ENCODE measurements at regions not wholly inside any gene's neighbourhood (a gene's known extent, or its start where the extent isn't known, plus 50 kb on each side); places are given as distances from the start of the nearest gene placed in this dataset.

GRCh38 chr10:21159669-21160068 lies 262.6 kb upstream of the NEBL start:
- H3K4me3 ChIP-seq (ENCODE audit: low read length) = no peak overlapping the region
- no peak for TF ChIP-seq CTCF (conservative IDR thresholded peaks at IDR 0.05; ENCODE audit: low read depth, low read length)
- DNase-seq (ENCODE audit: low read depth) = no peak

GRCh38 chr10:21158301-21158700 lies 261.2 kb upstream of the NEBL start:
- no peak for TF ChIP-seq CTCF (conservative IDR thresholded peaks at IDR 0.05; ENCODE audit: low read depth, low read length)
- H3K4me3 ChIP-seq (ENCODE audit: low read length) = no peak overlapping the region
- no peak for DNase-seq (ENCODE audit: low read depth)

- no peak for DNase-seq (ENCODE audit: low read depth)
- TF ChIP-seq CTCF (conservative IDR thresholded peaks at IDR 0.05; ENCODE audit: low read depth, low read length) = no peak
- no peak overlapping the region for H3K4me3 ChIP-seq (ENCODE audit: low read length)
Measured at GRCh38 chr10:21157664-21158063, 260.6 kb upstream of the NEBL start.

- no peak for TF ChIP-seq CTCF (conservative IDR thresholded peaks at IDR 0.05; ENCODE audit: low read depth, low read length)
- H3K4me3 ChIP-seq (ENCODE audit: low read length) = no peak overlapping the region
- DNase-seq (ENCODE audit: low read depth) = no peak
Measured at GRCh38 chr10:21150166-21150565, 253.1 kb upstream of the NEBL start.

- no peak for DNase-seq (ENCODE audit: low read depth)
- no peak for TF ChIP-seq CTCF (conservative IDR thresholded peaks at IDR 0.05; ENCODE audit: low read depth, low read length)
- H3K4me3 ChIP-seq (ENCODE audit: low read length) = no peak overlapping the region
Measured at GRCh38 chr10:21146436-21146789, 249.3 kb upstream of the NEBL start.

- H3K4me3 ChIP-seq (ENCODE audit: low read length) = no peak overlapping the region
- TF ChIP-seq CTCF (conservative IDR thresholded peaks at IDR 0.05; ENCODE audit: low read depth, low read length) = no peak
- DNase-seq (ENCODE audit: low read depth) = no peak
Measured at GRCh38 chr10:21145751-21146435, 248.8 kb upstream of the NEBL start.

- no peak overlapping the region for H3K4me3 ChIP-seq (ENCODE audit: low read length)
- no peak for TF ChIP-seq CTCF (conservative IDR thresholded peaks at IDR 0.05; ENCODE audit: low read depth, low read length)
- DNase-seq (ENCODE audit: low read depth) = no peak
Measured at GRCh38 chr10:21144047-21144446, 246.9 kb upstream of the NEBL start.

Data from retinal pigment epithelial cell (primary cell).